HepG2 (cell line): ENCODE measurements at regions not wholly inside any gene's neighbourhood (a gene's known extent, or its start where the extent isn't known, plus 50 kb on each side); places are given as distances from the start of the nearest gene placed in this dataset.

Experiments
- ATAC-seq: fragments of 200-7000 bp; cut with Tn5 transposase; 3 replicates; pipeline ENCODE4 v1.9.1; 2020; ENCODE audit warnings: mild to moderate bottlenecking, moderate library complexity
- BruUV-seq: library from RNA; stranded (reverse); fragments of 400-500 nt; replicated peaks from 2 replicates; lab custom pipeline; 2021; lab: Mats Ljungman, UMichigan
- CTCF ChIA-PET: fragments of 300-600 bp; formaldehyde crosslinking; extraction: SDS; loops from one replicate; lab custom pipeline; 2021; ENCODE audit warnings: low total read pairs, inconsistent platforms, low intra/inter-chr PET ratio; lab: Yijun Ruan, JAX
- POLR2A ChIA-PET: fragments of 350-600 bp; sonication (Branson Sonifier 250); formaldehyde crosslinking; loops from one replicate; lab custom pipeline; 2020; ENCODE audit warnings: antibody characterized with exemption, inconsistent platforms; lab: Yijun Ruan, JAX
- DNase-seq: peaks from one replicate; pipeline ENCODE4 v3.0.0-alpha.2; 2015; ENCODE audit warnings: low spot score
- FAIRE-seq: peaks from 3 replicates; lab custom pipeline; 2011; peaks lifted over from hg19 to GRCh38; lab: Jason Lieb, UNC
- H2AFZ ChIP-seq: one replicate; pipeline ENCODE4 v1.6.1; 2011; ENCODE audit warnings: low read length, inconsistent platforms
- H3K27ac ChIP-seq: fragments of 300-600 bp; 3 replicates; pipeline ENCODE4 v1.8.0; 2011; ENCODE audit warnings: mixed run types, mild to moderate bottlenecking, mixed read lengths, low read length, inconsistent platforms; ENCODE audit not compliant: insufficient read depth; ENCODE audit errors: extremely low read length
- H3K27me3 ChIP-seq, 2 experiments: fragments of 200-600 bp in 1 of 2; 2 replicates in 1 of 2; 3 replicates in 1 of 2; pipeline versions ENCODE4 v1.6.0 to v1.8.0; 2011; ENCODE audit warnings: low read length in 2 of 2, mild to moderate bottlenecking in 2 of 2, moderate library complexity in 2 of 2, inconsistent platforms in 1 of 2; ENCODE audit not compliant: insufficient read depth in 2 of 2, control insufficient read depth in 1 of 2
- H3K36me3 ChIP-seq, 2 experiments: fragments of 200-600 bp in 1 of 2; replicated peaks in 1 of 2; 2 replicates in 1 of 2; 3 replicates in 1 of 2; pipeline versions ENCODE4 v1.5.1 to v1.8.0; 2011; ENCODE audit warnings: low read length in 2 of 2, inconsistent platforms in 1 of 2; ENCODE audit not compliant: insufficient read depth in 2 of 2, control insufficient read depth in 1 of 2
- H3K4me1 ChIP-seq: 2 replicates; pipeline ENCODE4 v1.5.1; 2012; ENCODE audit warnings: low read length, inconsistent platforms; ENCODE audit not compliant: insufficient read depth
- H3K4me2 ChIP-seq: 2 replicates; pipeline ENCODE4 v1.6.0; 2011; ENCODE audit warnings: low read depth, low read length, inconsistent platforms
- H3K4me3 ChIP-seq, 3 experiments: fragments of 200-600 bp in 1 of 3; sonication (generic), shearing (Covaris generic) in 1 of 3; replicated peaks in 1 of 3; 2 replicates each; pipeline ENCODE4 v1.5.1; 2011 to 2016; ENCODE audit warnings: low read length in 3 of 3, inconsistent platforms in 2 of 3, low read depth in 2 of 3, mild to moderate bottlenecking in 2 of 3, control low read depth in 1 of 3, mixed read lengths in 1 of 3; ENCODE audit not compliant: insufficient read depth in 1 of 3
- H3K79me2 ChIP-seq: one replicate; pipeline ENCODE4 v1.6.1; 2011; ENCODE audit warnings: low read length, inconsistent platforms; ENCODE audit not compliant: insufficient read depth
- H3K9ac ChIP-seq: 2 replicates; pipeline ENCODE4 v1.6.0; 2011; ENCODE audit warnings: mild to moderate bottlenecking, low read depth, low read length, inconsistent platforms; ENCODE audit not compliant: insufficient read depth
- H3K9me3 ChIP-seq: 2 replicates; pipeline ENCODE4 v1.5.1; 2012; ENCODE audit warnings: mild to moderate bottlenecking, low read length
- H4K20me1 ChIP-seq: 2 replicates; pipeline ENCODE4 v1.6.0; 2011; ENCODE audit warnings: inconsistent platforms, mild to moderate bottlenecking, low read length, moderate library complexity; ENCODE audit not compliant: insufficient read depth
- CHD4 ChIP-seq: fragments of 200-600 bp; sonication (generic); IDR thresholded peaks from 2 replicates; pipeline ENCODE4 v1.7.0; 2017; ENCODE audit warnings: mild to moderate bottlenecking, low read length, borderline replicate concordance
- HMGA1 ChIP-seq: sonication (generic); formaldehyde crosslinking; conservative IDR thresholded peaks from 2 replicates; pipeline ENCODE4 v1.4.0; 2020; ENCODE audit warnings: missing genetic modification reagents
- MYNN ChIP-seq: sonication (generic); formaldehyde crosslinking; IDR thresholded peaks from 2 replicates; pipeline ENCODE4 v1.4.0; 2020; ENCODE audit warnings: mild to moderate bottlenecking, low read depth, missing genetic modification reagents
- SSRP1 ChIP-seq: IDR thresholded peaks from 2 replicates; pipeline ENCODE4 v1.6.1; 2016; ENCODE audit warnings: control low read depth
- ZMYM4 ChIP-seq: sonication (generic); formaldehyde crosslinking; IDR thresholded peaks from 2 replicates; pipeline ENCODE4 v1.8.1; 2023; ENCODE audit warnings: mild to moderate bottlenecking, missing genetic modification reagents
- ZNF629 ChIP-seq: sonication (generic); formaldehyde crosslinking; conservative IDR thresholded peaks from 2 replicates; pipeline ENCODE4 v1.5.0; 2020; ENCODE audit warnings: missing genetic modification reagents
- WGBS: methylation state at CpG from one replicate; pipeline ENCODE4 v1.1.6; 2017; ENCODE audit warnings: low lambda C conversion rate; 5-methylcytosine and 5-hydroxymethylcytosine counted together
- in situ Hi-C: cut with HindIII; loops from 2 replicates; pipeline ENCODE4 v1.10.0; 2017; ENCODE audit warnings: low pct_unique_long_range_greater_than_20kb; ENCODE audit not compliant: extremely low pct_ligation_motif_present
- intact Hi-C: fragments of 100-400 bp; cut with micrococcal nuclease; formaldehyde crosslinking; loops from one replicate; pipeline ENCODE4 v1.10.0; 2022; ENCODE audit not compliant: unreplicated experiment
- TF ChIP-seq, protein P1 (sequence below): sonication (generic); formaldehyde crosslinking; IDR thresholded peaks from 2 replicates; pipeline ENCODE4 v1.8.0; 2022; ENCODE audit warnings: mild to moderate bottlenecking, missing genetic modification reagents, moderate library complexity
- TF ChIP-seq, protein P2 (sequence below): sonication (generic); formaldehyde crosslinking; IDR thresholded peaks from 2 replicates; pipeline ENCODE4 v1.5.1; 2020; ENCODE audit warnings: mild to moderate bottlenecking, missing genetic modification reagents, moderate library complexity

DNA sequence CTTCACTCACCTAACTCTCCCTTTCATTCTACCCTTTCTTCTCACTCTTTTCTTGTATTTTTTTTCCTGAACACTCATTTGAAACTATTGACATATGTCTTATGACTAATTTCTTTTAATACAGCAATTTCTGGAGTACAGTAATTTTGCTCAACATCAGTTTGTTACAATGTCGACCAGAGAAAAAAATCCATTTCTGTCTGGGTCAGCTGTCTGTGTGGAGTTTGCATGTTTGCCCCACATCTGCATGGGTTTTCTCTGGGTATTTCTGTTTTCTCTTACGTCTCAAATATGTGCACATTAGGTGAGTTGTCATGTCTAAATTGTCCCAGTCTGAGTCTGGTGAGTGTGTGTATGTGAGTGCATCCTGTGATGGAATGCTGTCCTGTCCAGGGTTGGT is 294.8 kb downstream of the HS3ST1 start:
- WGBS, result 2% methylated on average over 2 of the region's 2 CpGs
- no peaks in the 10 kb centered on the region for H3K27me3 ChIP-seq
- H4K20me1 ChIP-seq, result no peaks in the 10 kb centered on the region

More for the DNA sequence above, 294.8 kb downstream of the HS3ST1 start:
- TF ChIP-seq HMGA1 (CRISPR knock-in tag) (no peak), SSRP1 (CRISPR knock-in tag) (no peak), CHD4 (no peak), ZNF629 (CRISPR knock-in tag) (no peak), ZMYM4 (CRISPR knock-in tag) (no peak), MYNN (CRISPR knock-in tag) (no peak)
- TF ChIP-seq, protein P1, sequence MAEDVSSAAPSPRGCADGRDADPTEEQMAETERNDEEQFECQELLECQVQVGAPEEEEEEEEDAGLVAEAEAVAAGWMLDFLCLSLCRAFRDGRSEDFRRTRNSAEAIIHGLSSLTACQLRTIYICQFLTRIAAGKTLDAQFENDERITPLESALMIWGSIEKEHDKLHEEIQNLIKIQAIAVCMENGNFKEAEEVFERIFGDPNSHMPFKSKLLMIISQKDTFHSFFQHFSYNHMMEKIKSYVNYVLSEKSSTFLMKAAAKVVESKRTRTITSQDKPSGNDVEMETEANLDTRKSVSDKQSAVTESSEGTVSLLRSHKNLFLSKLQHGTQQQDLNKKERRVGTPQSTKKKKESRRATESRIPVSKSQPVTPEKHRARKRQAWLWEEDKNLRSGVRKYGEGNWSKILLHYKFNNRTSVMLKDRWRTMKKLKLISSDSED, result no peak
- TF ChIP-seq, protein P2, sequence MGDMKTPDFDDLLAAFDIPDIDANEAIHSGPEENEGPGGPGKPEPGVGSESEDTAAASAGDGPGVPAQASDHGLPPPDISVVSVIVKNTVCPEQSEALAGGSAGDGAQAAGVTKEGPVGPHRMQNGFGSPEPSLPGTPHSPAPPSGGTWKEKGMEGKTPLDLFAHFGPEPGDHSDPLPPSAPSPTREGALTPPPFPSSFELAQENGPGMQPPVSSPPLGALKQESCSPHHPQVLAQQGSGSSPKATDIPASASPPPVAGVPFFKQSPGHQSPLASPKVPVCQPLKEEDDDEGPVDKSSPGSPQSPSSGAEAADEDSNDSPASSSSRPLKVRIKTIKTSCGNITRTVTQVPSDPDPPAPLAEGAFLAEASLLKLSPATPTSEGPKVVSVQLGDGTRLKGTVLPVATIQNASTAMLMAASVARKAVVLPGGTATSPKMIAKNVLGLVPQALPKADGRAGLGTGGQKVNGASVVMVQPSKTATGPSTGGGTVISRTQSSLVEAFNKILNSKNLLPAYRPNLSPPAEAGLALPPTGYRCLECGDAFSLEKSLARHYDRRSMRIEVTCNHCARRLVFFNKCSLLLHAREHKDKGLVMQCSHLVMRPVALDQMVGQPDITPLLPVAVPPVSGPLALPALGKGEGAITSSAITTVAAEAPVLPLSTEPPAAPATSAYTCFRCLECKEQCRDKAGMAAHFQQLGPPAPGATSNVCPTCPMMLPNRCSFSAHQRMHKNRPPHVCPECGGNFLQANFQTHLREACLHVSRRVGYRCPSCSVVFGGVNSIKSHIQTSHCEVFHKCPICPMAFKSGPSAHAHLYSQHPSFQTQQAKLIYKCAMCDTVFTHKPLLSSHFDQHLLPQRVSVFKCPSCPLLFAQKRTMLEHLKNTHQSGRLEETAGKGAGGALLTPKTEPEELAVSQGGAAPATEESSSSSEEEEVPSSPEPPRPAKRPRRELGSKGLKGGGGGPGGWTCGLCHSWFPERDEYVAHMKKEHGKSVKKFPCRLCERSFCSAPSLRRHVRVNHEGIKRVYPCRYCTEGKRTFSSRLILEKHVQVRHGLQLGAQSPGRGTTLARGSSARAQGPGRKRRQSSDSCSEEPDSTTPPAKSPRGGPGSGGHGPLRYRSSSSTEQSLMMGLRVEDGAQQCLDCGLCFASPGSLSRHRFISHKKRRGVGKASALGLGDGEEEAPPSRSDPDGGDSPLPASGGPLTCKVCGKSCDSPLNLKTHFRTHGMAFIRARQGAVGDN (CRISPR knock-in tag), result no peak
- TF ChIP-seq, all 625 proteins: peak for 0
- CTCF ChIA-PET, result no interaction called here
- Histone ChIP-seq H3K27ac (no peak overlapping the region), H3K79me2 (no peaks in the 10 kb centered on the region), H3K9ac (no peak overlapping the region), H3K9me3 (peaks cover 69% of the 10 kb centered on the region), H3K4me1 (no peaks in the 10 kb centered on the region), H3K36me3 (no peaks in the 10 kb centered on the region), H2AFZ (no peak overlapping the region), H3K4me2 (no peak overlapping the region), H3K4me3 (no peak overlapping the region)
- in situ Hi-C loops (no loop called here), intact Hi-C loops (no loop called here)
- no TSS peak for BruUV-seq
- ATAC-seq (no peak), DNase-seq (no peak), FAIRE-seq (no peak)
- POLR2A ChIA-PET, result no interaction called here
